ENCODE measurements at regions not wholly inside any gene's neighbourhood (a gene's known extent, or its start where the extent isn't known, plus 50 kb on each side); places are given as distances from the start of the nearest gene placed in this dataset.

GRCh38 chr4:182175788-182176519 is 67.2 kb upstream of the TENM3 start:
- intact Hi-C loops (cut with micrococcal nuclease; ENCODE audit: unreplicated experiment) = no loop called here
- Histone ChIP-seq H3K4me1 (ENCODE audit: insufficient read depth, low read length, poor library complexity, severe bottlenecking) (peaks cover 30% of the 10 kb centered on the region), H3K4me3 (ENCODE audit: low read depth, low read length, poor library complexity, severe bottlenecking) (no peak overlapping the region), H3K9me3 (ENCODE audit: low read depth, low read length, poor library complexity, severe bottlenecking) (no peaks in the 10 kb centered on the region), H3K27ac (ENCODE audit: low read depth, low read length, poor library complexity, severe bottlenecking) (no peak overlapping the region), H3K27me3 (replicated peaks; ENCODE audit: insufficient read depth, low read depth, low read length, poor library complexity) (no peaks in the 10 kb centered on the region), H3K36me3 (ENCODE audit: insufficient read depth, low read length, poor library complexity, severe bottlenecking) (no peaks in the 10 kb centered on the region)
- no peak for TF ChIP-seq EZH2 (IDR thresholded peaks at IDR 0.05; ENCODE audit: borderline replicate concordance, low read depth, low read length, poor library complexity, severe bottlenecking)
- no peak for TF ChIP-seq CTCF (conservative IDR thresholded peaks at IDR 0.05; ENCODE audit: low read depth, low read length)
- DNase-seq (ENCODE audit: low spot score) = no peak
- ChIA-PET POLR2A (ENCODE audit: low non-redundant PET) (no interaction called here), CTCF (no interaction called here)
- no TSS peak for BruUV-seq (replicated peaks)

- Histone ChIP-seq H3K27me3 (replicated peaks; ENCODE audit: insufficient read depth, low read depth, low read length, poor library complexity) (no peaks in the 10 kb centered on the region), H3K4me1 (ENCODE audit: insufficient read depth, low read length, poor library complexity, severe bottlenecking) (peaks cover 35% of the 10 kb centered on the region), H3K9me3 (ENCODE audit: low read depth, low read length, poor library complexity, severe bottlenecking) (no peaks in the 10 kb centered on the region), H3K4me3 (ENCODE audit: low read depth, low read length, poor library complexity, severe bottlenecking) (no peak overlapping the region), H3K27ac (ENCODE audit: low read depth, low read length, poor library complexity, severe bottlenecking) (no peak overlapping the region), H3K36me3 (ENCODE audit: insufficient read depth, low read length, poor library complexity, severe bottlenecking) (no peaks in the 10 kb centered on the region)
- intact Hi-C loops (cut with micrococcal nuclease; ENCODE audit: unreplicated experiment) = no loop called here
- DNase-seq (ENCODE audit: low spot score) = no peak
- TF ChIP-seq CTCF (conservative IDR thresholded peaks at IDR 0.05; ENCODE audit: low read depth, low read length) (no peak), EZH2 (IDR thresholded peaks at IDR 0.05; ENCODE audit: borderline replicate concordance, low read depth, low read length, poor library complexity, severe bottlenecking) (no peak)
- POLR2A ChIA-PET (ENCODE audit: low non-redundant PET) = no interaction called here
- BruUV-seq (replicated peaks) = no TSS peak
- CTCF ChIA-PET = no interaction called here
Measured at GRCh38 chr4:182177166-182177565, 66.0 kb upstream of the TENM3 start.

- DNase-seq (ENCODE audit: low spot score) = peak; percentile 82
- H3K4me3 ChIP-seq (ENCODE audit: low read depth, low read length, poor library complexity, severe bottlenecking) = no peak overlapping the region
Measured at GRCh38 chr4:182179105-182179504, 64.1 kb upstream of the TENM3 start.

More at GRCh38 chr4:182179105-182179504, 64.1 kb upstream of the TENM3 start:
- Histone ChIP-seq H3K4me1 (ENCODE audit: insufficient read depth, low read length, poor library complexity, severe bottlenecking) (peaks cover 35% of the 10 kb centered on the region), H3K9me3 (ENCODE audit: low read depth, low read length, poor library complexity, severe bottlenecking) (no peaks in the 10 kb centered on the region), H3K27me3 (replicated peaks; ENCODE audit: insufficient read depth, low read depth, low read length, poor library complexity) (no peaks in the 10 kb centered on the region), H3K36me3 (ENCODE audit: insufficient read depth, low read length, poor library complexity, severe bottlenecking) (no peaks in the 10 kb centered on the region), H3K27ac (ENCODE audit: low read depth, low read length, poor library complexity, severe bottlenecking) (no peak overlapping the region)
- no TSS peak for BruUV-seq (replicated peaks)
- intact Hi-C loops (cut with micrococcal nuclease; ENCODE audit: unreplicated experiment) = no loop called here
- POLR2A ChIA-PET (ENCODE audit: low non-redundant PET) = no interaction called here
- no peak for TF ChIP-seq CTCF (conservative IDR thresholded peaks at IDR 0.05; ENCODE audit: low read depth, low read length)
- no peak for TF ChIP-seq EZH2 (IDR thresholded peaks at IDR 0.05; ENCODE audit: borderline replicate concordance, low read depth, low read length, poor library complexity, severe bottlenecking)
- CTCF ChIA-PET = no interaction called here
